Subcutaneous abdominal adipose tissue (tissue), 5 donors: ENCODE measurements at regions not wholly inside any gene's neighbourhood (a gene's known extent, or its start where the extent isn't known, plus 50 kb on each side); places are given as distances from the start of the nearest gene placed in this dataset.

Experiments used
- H3K27ac ChIP-seq: one replicate; pipeline ENCODE4 v1.7.0; 2013; ENCODE audit warnings: low read depth, mild to moderate bottlenecking, inconsistent platforms, low read length, moderate library complexity
- H3K27me3 ChIP-seq, 5 donors: one replicate each; pipeline ENCODE4 v1.7.0; 2013; ENCODE audit warnings: low read length in 5 of 5, inconsistent platforms in 1 of 5; ENCODE audit not compliant: control insufficient read depth in 5 of 5, insufficient read depth in 4 of 5
- H3K36me3 ChIP-seq, 5 donors: one replicate each; pipeline ENCODE4 v1.7.0; 2013; ENCODE audit warnings: low read length in 5 of 5; ENCODE audit not compliant: control insufficient read depth in 5 of 5, insufficient read depth in 5 of 5
- H3K4me1 ChIP-seq, 5 donors: one replicate each; pipeline ENCODE4 v1.7.0; 2013; ENCODE audit warnings: low read length in 5 of 5, mild to moderate bottlenecking in 3 of 5, moderate library complexity in 1 of 5; ENCODE audit not compliant: control insufficient read depth in 5 of 5, insufficient read depth in 5 of 5
- H3K4me3 ChIP-seq, 5 donors: one replicate each; pipeline ENCODE4 v1.7.0; 2013; ENCODE audit warnings: low read length in 5 of 5, low read depth in 1 of 5
- H3K9ac ChIP-seq, 5 donors: one replicate each; pipeline ENCODE4 v1.7.0; 2013; ENCODE audit warnings: low read length in 5 of 5, mild to moderate bottlenecking in 4 of 5, moderate library complexity in 3 of 5
- H3K9me3 ChIP-seq, 5 donors: one replicate each; pipeline ENCODE4 v1.7.0; 2013; ENCODE audit warnings: low read length in 5 of 5; ENCODE audit not compliant: control insufficient read depth in 5 of 5
- donor health status: healthy.
- donor health status: healthy.
- donor health status: healthy.
- donor health status: healthy.
- donor health status: healthy.

GRCh38 chr4:138964716-138965426, 50.7 kb upstream of the NOCT start:
- Histone ChIP-seq H3K27ac (no peak overlapping the region), H3K36me3 (no peaks in the 10 kb centered on the region), H3K4me3 (no peak overlapping the region), H3K9me3 (no peaks in the 10 kb centered on the region), H3K4me1 (peaks cover 0 to 3% (median 0%) of the 10 kb centered on the region in 5 donors), H3K27me3 (no peaks in the 10 kb centered on the region), H3K9ac (no peak overlapping the region)

- peaks cover 0 to 11% (median 5%) of the 10 kb centered on the region in 5 donors for H3K4me1 ChIP-seq
- H3K9me3 ChIP-seq = no peaks in the 10 kb centered on the region
- no peak overlapping the region for H3K4me3 ChIP-seq
- H3K27ac ChIP-seq = no peak overlapping the region
- H3K9ac ChIP-seq = no peak overlapping the region
- no peaks in the 10 kb centered on the region for H3K27me3 ChIP-seq
- no peaks in the 10 kb centered on the region for H3K36me3 ChIP-seq
These were observed 52.2 kb upstream of the NOCT start for GRCh38 chr4:138963412-138963811.

GRCh38 chr4:138961664-138962063, 53.9 kb upstream of the NOCT start:
- H3K4me3 ChIP-seq = no peak overlapping the region
- H3K9me3 ChIP-seq = no peaks in the 10 kb centered on the region
- no peak overlapping the region for H3K9ac ChIP-seq
- H3K36me3 ChIP-seq = no peaks in the 10 kb centered on the region
- H3K4me1 ChIP-seq = peaks cover 0 to 13% (median 7%) of the 10 kb centered on the region in 5 donors
- no peak overlapping the region for H3K27ac ChIP-seq
- H3K27me3 ChIP-seq = no peaks in the 10 kb centered on the region

DNA sequence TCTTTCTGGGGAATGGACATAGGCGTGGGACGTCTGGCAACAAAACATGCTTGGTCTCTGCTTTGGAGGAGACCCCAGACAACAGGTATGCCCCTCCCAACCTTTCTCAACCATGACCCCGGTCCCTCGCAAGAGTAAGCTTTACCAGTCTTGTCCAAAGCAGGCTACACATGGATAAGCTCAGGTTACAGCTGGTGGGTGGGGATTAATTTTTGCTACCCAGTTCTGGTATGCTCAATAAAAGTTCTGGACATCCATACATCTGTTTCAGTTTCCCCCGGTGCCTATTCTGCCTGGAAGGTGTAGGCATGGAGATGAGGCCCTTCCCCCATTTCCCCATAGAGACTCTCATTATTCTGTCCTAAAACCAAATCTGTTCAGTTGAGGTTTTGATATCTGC, 54.5 kb upstream of the NOCT start:
- no peaks in the 10 kb centered on the region for H3K36me3 ChIP-seq
- H3K4me3 ChIP-seq = no peak overlapping the region
- H3K27ac ChIP-seq = no peak overlapping the region

DNA sequence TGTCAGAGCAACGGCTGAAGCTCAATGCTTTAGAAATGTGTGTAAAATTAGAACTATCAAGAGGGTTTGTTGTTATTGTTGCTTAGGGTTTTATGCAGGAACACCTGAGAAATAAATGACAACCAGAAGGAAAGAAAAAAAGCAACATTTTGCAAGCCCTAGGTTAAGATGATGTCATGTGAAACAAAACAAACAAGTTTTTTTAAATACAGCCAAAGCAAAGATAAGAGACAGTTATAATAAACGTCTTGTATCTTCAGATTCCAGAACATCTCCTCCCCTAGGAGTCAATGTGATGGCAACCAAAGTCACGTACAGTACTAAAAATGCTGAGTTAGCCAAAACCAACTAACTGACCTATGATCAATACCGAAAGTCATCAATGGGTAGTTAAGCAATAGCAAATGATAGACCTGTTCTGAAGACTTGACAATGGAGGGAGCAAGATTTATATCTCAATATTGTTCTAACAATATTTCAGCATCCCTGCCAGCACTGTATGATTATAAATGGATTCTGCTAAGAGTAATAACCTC, 55.3 kb upstream of the NOCT start:
- Histone ChIP-seq H3K4me1 (peaks cover 0 to 13% (median 7%) of the 10 kb centered on the region in 5 donors), H3K27ac (no peak overlapping the region), H3K9me3 (no peaks in the 10 kb centered on the region), H3K36me3 (no peaks in the 10 kb centered on the region), H3K4me3 (no peak overlapping the region), H3K9ac (no peak overlapping the region), H3K27me3 (no peaks in the 10 kb centered on the region)

More for the DNA sequence above, 54.5 kb upstream of the NOCT start:
- no peaks in the 10 kb centered on the region for H3K27me3 ChIP-seq
- H3K9me3 ChIP-seq = no peaks in the 10 kb centered on the region
- H3K4me1 ChIP-seq = peaks cover 0 to 13% (median 7%) of the 10 kb centered on the region in 5 donors
- no peak overlapping the region for H3K9ac ChIP-seq

GRCh38 chr4:138959097-138959815, 56.3 kb upstream of the NOCT start:
- no peaks in the 10 kb centered on the region for H3K27me3 ChIP-seq
- H3K4me1 ChIP-seq = peaks cover 0 to 18% (median 11%) of the 10 kb centered on the region in 5 donors
- peak overlapping the region; percentile 3 for H3K27ac ChIP-seq
- H3K36me3 ChIP-seq = no peaks in the 10 kb centered on the region
- H3K9ac ChIP-seq = no peak overlapping the region
- H3K9me3 ChIP-seq = no peaks in the 10 kb centered on the region
- H3K4me3 ChIP-seq = peak overlapping the region in 1 of 5 donors; percentile 4

GRCh38 chr4:138958519-138958918, 57.1 kb upstream of the NOCT start:
- no peaks in the 10 kb centered on the region for H3K36me3 ChIP-seq
- H3K4me3 ChIP-seq = peak overlapping the region in 1 of 5 donors; percentile 4
- no peaks in the 10 kb centered on the region for H3K27me3 ChIP-seq
- H3K9me3 ChIP-seq = no peaks in the 10 kb centered on the region
- H3K27ac ChIP-seq = no peak overlapping the region
- H3K4me1 ChIP-seq = peaks cover 0 to 23% (median 15%) of the 10 kb centered on the region in 5 donors
- no peak overlapping the region for H3K9ac ChIP-seq

DNA sequence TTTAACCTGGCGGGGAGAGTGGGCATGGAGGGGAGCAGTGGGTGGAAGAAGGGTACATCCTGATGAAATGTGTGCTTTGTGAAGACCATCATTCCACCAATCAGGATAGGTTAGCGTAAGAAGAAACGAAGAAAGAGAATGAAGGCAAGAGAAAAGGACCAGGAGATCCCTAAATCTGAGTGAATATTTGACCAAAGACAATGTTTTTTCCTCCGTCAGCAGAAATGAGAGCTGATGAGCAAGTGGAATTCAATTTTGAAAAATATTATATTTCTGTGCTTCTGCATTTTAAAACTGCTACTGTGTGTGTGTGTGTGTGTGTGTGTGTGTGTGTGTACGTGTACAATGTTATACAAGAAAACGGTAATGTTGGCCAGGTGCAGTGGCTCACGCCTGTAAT, 58.3 kb upstream of the NOCT start:
- Histone ChIP-seq H3K4me1 (peaks cover 0 to 24% (median 18%) of the 10 kb centered on the region in 5 donors), H3K36me3 (no peaks in the 10 kb centered on the region), H3K9ac (no peak overlapping the region), H3K4me3 (no peak overlapping the region), H3K27me3 (no peaks in the 10 kb centered on the region), H3K27ac (no peak overlapping the region), H3K9me3 (no peaks in the 10 kb centered on the region)

- Histone ChIP-seq H3K9me3 (no peaks in the 10 kb centered on the region), H3K36me3 (no peaks in the 10 kb centered on the region), H3K27me3 (no peaks in the 10 kb centered on the region), H3K27ac (peak overlapping the region; percentile 88), H3K4me1 (peaks cover 0 to 22% (median 15%) of the 10 kb centered on the region in 5 donors), H3K9ac (peak overlapping the region in 3 of 5 donors; percentile 26 to 70 (median 64)), H3K4me3 (no peak overlapping the region)
These were observed 61.2 kb upstream of the NOCT start for GRCh38 chr4:138954428-138954827.

GRCh38 chr4:138953961-138954371, 61.6 kb upstream of the NOCT start:
- H3K36me3 ChIP-seq = no peaks in the 10 kb centered on the region

More at GRCh38 chr4:138953961-138954371, 61.6 kb upstream of the NOCT start:
- Histone ChIP-seq H3K9me3 (no peaks in the 10 kb centered on the region), H3K27ac (peak overlapping the region; percentile 88), H3K9ac (peak overlapping the region in 3 of 5 donors; percentile 26 to 77 (median 70)), H3K27me3 (no peaks in the 10 kb centered on the region), H3K4me1 (peaks cover 0 to 17% (median 15%) of the 10 kb centered on the region in 5 donors), H3K4me3 (no peak overlapping the region)
